H9 (cell line): ENCODE measurements at regions not wholly inside any gene's neighbourhood (a gene's known extent, or its start where the extent isn't known, plus 50 kb on each side); places are given as distances from the start of the nearest gene placed in this dataset.

Experiments
- DNase-seq: peaks from one replicate; pipeline ENCODE4 v3.0.0-alpha.2; 2017
- H2AFZ ChIP-seq: one replicate; pipeline ENCODE4 v1.6.1; 2013; ENCODE audit warnings: mild to moderate bottlenecking, low read length, control low read depth, moderate library complexity
- H2AK5ac ChIP-seq: 2 replicates; pipeline ENCODE4 v1.6.1; 2013; ENCODE audit warnings: low read length, control low read depth, mixed read lengths; ENCODE audit not compliant: insufficient read length
- H2BK120ac ChIP-seq: one replicate; pipeline ENCODE4 v1.6.1; 2013; ENCODE audit warnings: low read depth, mild to moderate bottlenecking, low read length, control low read depth, inconsistent platforms; ENCODE audit not compliant: poor library complexity, severe bottlenecking
- H2BK12ac ChIP-seq: 2 replicates; pipeline ENCODE4 v1.6.1; 2013; ENCODE audit warnings: low read length, control low read depth, mixed read lengths, low read depth; ENCODE audit not compliant: insufficient read length
- H2BK15ac ChIP-seq: 2 replicates; pipeline ENCODE4 v1.6.1; 2013; ENCODE audit warnings: low read depth, low read length, control low read depth
- H2BK20ac ChIP-seq: one replicate; pipeline ENCODE4 v1.6.1; 2013; ENCODE audit warnings: low read depth, mild to moderate bottlenecking, low read length, control low read depth, inconsistent platforms; ENCODE audit not compliant: poor library complexity, severe bottlenecking
- H2BK5ac ChIP-seq: 2 replicates; pipeline ENCODE4 v1.6.1; 2013; ENCODE audit warnings: low read length, control low read depth, mixed read lengths; ENCODE audit not compliant: insufficient read length
- H3K14ac ChIP-seq: 2 replicates; pipeline ENCODE4 v1.6.1; 2013; ENCODE audit warnings: low read length, control low read depth; ENCODE audit not compliant: insufficient read depth
- H3K18ac ChIP-seq: 2 replicates; pipeline ENCODE4 v1.6.1; 2013; ENCODE audit warnings: low read depth, mild to moderate bottlenecking, mixed read lengths, low read length, control low read depth; ENCODE audit not compliant: insufficient read length
- H3K23ac ChIP-seq: 2 replicates; pipeline ENCODE4 v1.6.1; 2013; ENCODE audit warnings: low read length, control low read depth, mixed read lengths, low read depth; ENCODE audit not compliant: insufficient read length
- H3K23me2 ChIP-seq: 2 replicates; pipeline ENCODE4 v1.6.1; 2013; ENCODE audit warnings: low read depth, mild to moderate bottlenecking, mixed read lengths, low read length, control low read depth; ENCODE audit not compliant: insufficient read length, poor library complexity, severe bottlenecking
- H3K27ac ChIP-seq: 2 replicates; pipeline ENCODE4 v1.5.1; 2013; ENCODE audit warnings: low read length, control low read depth, mixed read lengths, low read depth; ENCODE audit not compliant: insufficient read length
- H3K27me3 ChIP-seq: 2 replicates; pipeline ENCODE4 v1.6.1; 2013; ENCODE audit warnings: low read length, control low read depth, inconsistent platforms; ENCODE audit not compliant: insufficient read depth
- H3K4ac ChIP-seq: 2 replicates; pipeline ENCODE4 v1.6.1; 2013; ENCODE audit warnings: low read depth, mild to moderate bottlenecking, control low read depth, inconsistent platforms, low read length, moderate library complexity
- H3K4me1 ChIP-seq: 2 replicates; pipeline ENCODE4 v1.6.1; 2013; ENCODE audit warnings: low read length, control low read depth, inconsistent platforms; ENCODE audit not compliant: insufficient read depth
- H3K4me2 ChIP-seq: 2 replicates; pipeline ENCODE4 v1.6.1; 2013; ENCODE audit warnings: low read length, control low read depth, mixed read lengths; ENCODE audit not compliant: insufficient read length, insufficient read depth
- H3K56ac ChIP-seq: 2 replicates; pipeline ENCODE4 v1.6.1; 2013; ENCODE audit warnings: low read depth, mild to moderate bottlenecking, mixed read lengths, low read length, control low read depth; ENCODE audit not compliant: insufficient read length
- H3K79me1 ChIP-seq: 2 replicates; pipeline ENCODE4 v1.6.1; 2013; ENCODE audit warnings: low read depth, mild to moderate bottlenecking, moderate library complexity, low read length, control low read depth, inconsistent platforms; ENCODE audit not compliant: insufficient read depth, poor library complexity, severe bottlenecking
- H3K79me2 ChIP-seq: 2 replicates; pipeline ENCODE4 v1.6.1; 2013; ENCODE audit warnings: low read length, control low read depth, inconsistent platforms; ENCODE audit not compliant: insufficient read depth
- H3K9ac ChIP-seq: 2 replicates; pipeline ENCODE4 v1.6.1; 2013; ENCODE audit warnings: low read length, control low read depth, mixed read lengths; ENCODE audit not compliant: insufficient read length; ENCODE audit errors: extremely low read depth
- H3K9me3 ChIP-seq: one replicate; pipeline ENCODE4 v1.6.1; 2013; ENCODE audit warnings: low read depth, low read length, inconsistent platforms; ENCODE audit not compliant: control insufficient read depth
- H3T11ph ChIP-seq: one replicate; pipeline ENCODE4 v1.6.1; 2013; ENCODE audit warnings: mild to moderate bottlenecking, low read length, control low read depth, inconsistent platforms
- H4K20me1 ChIP-seq: one replicate; pipeline ENCODE4 v1.6.1; 2013; ENCODE audit not compliant: control insufficient read depth, insufficient read length, insufficient read depth
- H4K5ac ChIP-seq: 2 replicates; pipeline ENCODE4 v1.6.1; 2013; ENCODE audit warnings: low read depth, mild to moderate bottlenecking, mixed read lengths, low read length, control low read depth; ENCODE audit not compliant: insufficient read length
- H4K8ac ChIP-seq: replicated peaks from 2 replicates; pipeline ENCODE4 v1.6.1; 2013; ENCODE audit warnings: low read length, control low read depth, mixed read lengths, low read depth; ENCODE audit not compliant: insufficient read length
- H4K91ac ChIP-seq: 2 replicates; pipeline ENCODE4 v1.6.1; 2013; ENCODE audit warnings: low read depth, mild to moderate bottlenecking, moderate library complexity, mixed read lengths, low read length, control low read depth; ENCODE audit not compliant: insufficient read length
- H3K27ac Mint-ChIP-seq, 3 experiments: 2 replicates in 2 of 3; 3 replicates in 1 of 3; pipeline ENCODE4 v1.8.0; 2020 to 2021; ENCODE audit warnings: mixed read lengths in 3 of 3, mild to moderate bottlenecking in 1 of 3, moderate library complexity in 1 of 3
- H3K27me3 Mint-ChIP-seq: 2 replicates; pipeline ENCODE4 v1.8.0; 2021; ENCODE audit warnings: low read depth, mild to moderate bottlenecking, moderate library complexity, mixed read lengths
- H3K36me3 Mint-ChIP-seq, 3 experiments: 2 replicates in 2 of 3; 3 replicates in 1 of 3; pipeline ENCODE4 v1.8.0; 2020 to 2021; ENCODE audit warnings: low read depth in 3 of 3, mixed read lengths in 3 of 3; ENCODE audit not compliant: insufficient read depth in 1 of 3
- H3K4me1 Mint-ChIP-seq, 2 experiments: 2 replicates each; pipeline ENCODE4 v1.8.0; 2020; ENCODE audit warnings: mixed read lengths in 2 of 2
- H3K4me3 Mint-ChIP-seq, 2 experiments: 2 replicates in 1 of 2; 3 replicates in 1 of 2; pipeline ENCODE4 v1.8.0; 2020 to 2021; ENCODE audit warnings: mild to moderate bottlenecking in 2 of 2, mixed read lengths in 2 of 2, moderate library complexity in 1 of 2
- H3K9me3 Mint-ChIP-seq, 2 experiments: 2 replicates in 1 of 2; 3 replicates in 1 of 2; pipeline ENCODE4 v1.8.0; 2020; ENCODE audit warnings: mild to moderate bottlenecking in 2 of 2, mixed read lengths in 2 of 2, moderate library complexity in 1 of 2
- CTCF ChIP-seq: fragments of 200-600 bp; sonication (generic); conservative IDR thresholded peaks from 3 replicates; pipeline ENCODE4 v1.8.0; 2021; ENCODE audit warnings: antibody characterized with exemption, mild to moderate bottlenecking
- WGBS: extraction: QIAGEN DNeasy Blood & Tissue Kit; methylation state at CpG from one replicate; pipeline ENCODE4 v1.1.7; 2013; ENCODE audit warnings: missing lambda C conversion rate, low lambda C conversion rate, mixed read lengths; ENCODE audit not compliant: insufficient read length; ENCODE audit errors: extremely low coverage; 5-methylcytosine and 5-hydroxymethylcytosine counted together

GRCh38 chr5:141771562-141771961, 89.5 kb upstream of the ARAP3 start:
- H3K79me2 ChIP-seq: no peaks in the 10 kb centered on the region
- no peak overlapping the region for H3K4me2 ChIP-seq
- Mint-ChIP-seq H3K36me3 (peaks cover 0 to 6% (median 4%) of the 10 kb centered on the region in 3 experiments; a peak in 3 of 7 replicates), H3K4me1 (peaks cover 24 to 42% of the 10 kb centered on the region in 2 experiments), H3K4me3 (no peak overlapping the region), H3K9me3 (peaks cover 0 to 4% of the 10 kb centered on the region in 2 experiments; a peak in 2 of 5 replicates), H3K27ac (no peak overlapping the region), H3K27me3 (peaks cover 23% of the 10 kb centered on the region)
- no peak for TF ChIP-seq CTCF
- H3T11ph ChIP-seq: no peak overlapping the region
- H3K9ac ChIP-seq: no peak overlapping the region
- H3K14ac ChIP-seq: no peak overlapping the region
- no peak overlapping the region for H3K56ac ChIP-seq
- no peak overlapping the region for H3K27ac ChIP-seq
- no peak overlapping the region for H3K23ac ChIP-seq
- H3K79me1 ChIP-seq: no peaks in the 10 kb centered on the region
- H4K20me1 ChIP-seq: no peaks in the 10 kb centered on the region
- H4K8ac ChIP-seq: no peak overlapping the region
- no peaks in the 10 kb centered on the region for H3K4me1 ChIP-seq
- no peaks in the 10 kb centered on the region for H3K23me2 ChIP-seq
- no peak overlapping the region for H2BK5ac ChIP-seq
- H2AK5ac ChIP-seq: no peak overlapping the region
- no peaks in the 10 kb centered on the region for H3K27me3 ChIP-seq
- H3K4ac ChIP-seq: no peak overlapping the region
- H2AFZ ChIP-seq: no peak overlapping the region
- H3K18ac ChIP-seq: no peak overlapping the region
- no CpG with 5 or more reads among the region's 3 CpGs for WGBS
- H4K91ac ChIP-seq: no peak overlapping the region
- no peak overlapping the region for H2BK15ac ChIP-seq
- H3K9me3 ChIP-seq: no peaks in the 10 kb centered on the region
- H2BK120ac ChIP-seq: no peak overlapping the region
- H2BK12ac ChIP-seq: no peak overlapping the region
- H4K5ac ChIP-seq: no peak overlapping the region
- no peak overlapping the region for H2BK20ac ChIP-seq
- DNase-seq: no peak
